Upper lobe of left lung (tissue), 4 donors: ENCODE measurements at regions not wholly inside any gene's neighbourhood (a gene's known extent, or its start where the extent isn't known, plus 50 kb on each side); places are given as distances from the start of the nearest gene placed in this dataset.

Experiments
- CTCF ChIP-seq, 6 experiments: fragments of 450-650 bp in 4 of 6; fragments of 200-600 bp in 2 of 6; sonication (generic) in 2 of 6; IDR thresholded peaks; one replicate each; pipeline ENCODE4 v1.5.1; 2016 to 2019; ENCODE audit warnings: antibody characterized with exemption in 6 of 6
- EP300 ChIP-seq, 4 donors: sonication (generic); formaldehyde crosslinking; IDR thresholded peaks; one replicate each; pipeline ENCODE4 v1.5.1; 2017; ENCODE audit warnings: antibody characterized with exemption in 4 of 4, control low read depth in 2 of 4
- POLR2A ChIP-seq, 4 donors: fragments of 450-650 bp; IDR thresholded peaks; one replicate each; pipeline ENCODE4 v1.5.1; 2016 to 2017; ENCODE audit warnings: antibody characterized with exemption in 4 of 4, mild to moderate bottlenecking in 2 of 4

- TF ChIP-seq CTCF (IDR thresholded peaks at IDR 0.05) (no peak), POLR2A (IDR thresholded peaks at IDR 0.05) (no peak), EP300 (IDR thresholded peaks at IDR 0.05) (no peak)
Observed at GRCh38 chr5:39608024-39608423, 183.2 kb upstream of the DAB2 start.
